ENCODE measurements at regions not wholly inside any gene's neighbourhood (a gene's known extent, or its start where the extent isn't known, plus 50 kb on each side); places are given as distances from the start of the nearest gene placed in this dataset.

DNA sequence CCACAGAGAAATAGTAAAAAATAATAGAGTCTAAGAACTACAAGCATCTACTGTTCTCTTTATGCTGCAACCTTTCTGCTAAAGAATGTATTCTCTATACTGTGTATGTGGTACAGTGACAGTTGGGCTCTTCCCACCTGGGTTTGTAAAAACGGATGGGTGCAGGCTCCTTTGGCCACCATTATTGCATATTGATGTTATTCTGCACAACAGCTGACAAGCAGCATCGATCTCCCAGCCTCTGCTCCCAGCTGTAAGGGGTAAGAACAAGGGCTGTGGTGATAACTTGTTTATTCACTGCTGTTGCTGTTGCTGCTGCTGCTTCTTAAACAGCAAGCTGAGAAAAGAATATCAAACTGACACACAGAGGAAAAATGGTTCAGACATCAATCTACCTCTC is 56.1 kb downstream of the KCNRG start:
- DNase-seq (ENCODE audit: low spot score), result no peak

DNA sequence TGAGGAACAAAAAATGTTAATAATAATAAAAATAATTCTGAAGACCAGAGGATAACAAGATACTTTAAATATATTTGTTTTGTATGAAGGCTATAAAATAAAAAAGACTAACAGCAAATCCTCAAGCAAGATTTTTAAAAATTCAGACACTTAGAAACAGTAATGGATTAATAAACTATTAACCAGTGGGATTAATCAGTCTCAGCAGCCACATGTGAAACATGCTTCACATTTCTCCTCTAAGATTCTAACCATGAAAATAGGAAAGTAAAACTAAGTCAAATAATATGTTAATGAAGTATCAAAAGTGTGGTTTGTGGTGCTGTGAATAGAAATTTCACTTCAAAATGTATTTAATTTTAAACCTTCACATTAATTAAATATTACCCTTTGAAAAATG is 57.4 kb downstream of the KCNRG start:
- DNase-seq (ENCODE audit: low spot score), result no peak

DNA sequence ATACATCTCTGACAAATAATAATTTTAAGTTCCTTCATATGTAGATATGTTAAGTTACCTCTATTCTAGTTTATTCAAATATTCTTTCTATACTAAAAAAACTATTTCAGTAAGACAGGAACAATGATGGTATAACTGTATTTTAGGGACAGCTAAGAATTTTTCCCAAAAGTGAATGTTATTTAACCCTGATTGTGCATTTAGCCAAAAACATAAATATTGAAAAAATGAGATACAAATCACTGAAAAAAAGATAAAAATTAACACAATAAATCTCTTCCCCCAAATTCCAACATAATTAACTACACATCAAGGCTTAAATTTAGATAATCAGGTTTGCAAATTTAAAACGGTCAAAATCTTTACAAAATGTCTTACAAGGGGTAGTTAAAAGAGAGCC is 58.1 kb downstream of the KCNRG start:
- DNase-seq (ENCODE audit: low spot score), result no peak

DNA sequence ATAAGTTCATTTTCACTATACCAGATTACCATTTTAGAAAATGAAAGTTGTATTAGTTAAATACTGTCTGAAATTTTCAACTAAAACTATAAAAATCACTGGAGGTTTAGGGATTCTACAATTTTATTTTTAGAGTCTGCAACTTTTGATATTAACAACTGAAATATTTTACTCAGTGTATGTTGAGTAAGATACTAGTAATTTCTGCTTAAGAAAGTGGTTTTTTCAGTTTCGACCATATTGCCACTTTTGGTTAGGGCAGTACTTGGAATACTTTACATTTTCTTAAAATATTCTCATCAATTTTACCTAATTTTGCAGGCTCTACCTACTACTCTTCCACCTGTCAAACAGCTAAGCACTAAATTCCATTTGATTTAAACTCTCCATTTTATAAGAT is 59.6 kb downstream of the KCNRG start:
- no peak for DNase-seq (ENCODE audit: low spot score)

DNA sequence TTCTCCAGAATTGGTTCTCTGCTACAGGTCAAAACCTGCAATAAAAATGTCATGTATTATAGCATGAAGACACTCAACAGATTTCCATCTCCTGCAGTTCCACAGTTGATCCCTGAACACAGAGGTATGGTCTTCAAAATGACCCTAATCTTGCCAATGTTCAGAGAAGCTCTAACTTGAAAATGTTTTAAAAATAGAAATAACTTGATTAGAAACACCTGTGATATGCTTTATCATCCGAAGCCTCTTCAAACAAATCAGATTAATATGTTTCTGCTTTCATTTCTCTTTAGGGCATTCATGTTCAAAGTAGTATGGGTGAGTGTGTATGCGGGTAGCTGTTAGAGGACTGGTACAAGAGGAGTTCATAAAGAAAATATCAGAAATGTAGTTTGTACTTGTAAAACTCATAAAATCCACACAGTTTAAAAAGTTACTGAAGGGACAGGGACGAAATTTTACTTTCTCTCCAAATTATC is 60.4 kb downstream of the KCNRG start:
- DNase-seq (ENCODE audit: low spot score), result no peak

DNA sequence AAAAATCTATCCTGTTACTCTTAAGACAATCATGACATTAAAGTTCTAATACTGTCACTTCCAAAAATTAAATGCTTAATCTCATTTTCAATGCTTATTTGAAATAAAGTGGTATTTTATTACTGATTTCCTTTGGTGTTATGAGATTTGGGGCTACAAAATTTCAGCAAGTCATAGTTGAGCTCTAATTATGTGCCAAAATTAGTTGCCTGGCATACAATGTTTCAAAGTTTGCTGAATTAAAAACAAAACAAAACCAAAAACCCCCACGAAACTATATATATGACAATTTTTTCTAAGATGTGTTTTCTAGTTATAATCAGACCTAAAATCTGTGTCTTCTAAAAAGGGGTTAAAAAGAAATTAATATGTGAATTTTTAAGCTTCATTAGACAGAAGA is 62.2 kb downstream of the KCNRG start:
- DNase-seq (ENCODE audit: low spot score), result no peak

DNA sequence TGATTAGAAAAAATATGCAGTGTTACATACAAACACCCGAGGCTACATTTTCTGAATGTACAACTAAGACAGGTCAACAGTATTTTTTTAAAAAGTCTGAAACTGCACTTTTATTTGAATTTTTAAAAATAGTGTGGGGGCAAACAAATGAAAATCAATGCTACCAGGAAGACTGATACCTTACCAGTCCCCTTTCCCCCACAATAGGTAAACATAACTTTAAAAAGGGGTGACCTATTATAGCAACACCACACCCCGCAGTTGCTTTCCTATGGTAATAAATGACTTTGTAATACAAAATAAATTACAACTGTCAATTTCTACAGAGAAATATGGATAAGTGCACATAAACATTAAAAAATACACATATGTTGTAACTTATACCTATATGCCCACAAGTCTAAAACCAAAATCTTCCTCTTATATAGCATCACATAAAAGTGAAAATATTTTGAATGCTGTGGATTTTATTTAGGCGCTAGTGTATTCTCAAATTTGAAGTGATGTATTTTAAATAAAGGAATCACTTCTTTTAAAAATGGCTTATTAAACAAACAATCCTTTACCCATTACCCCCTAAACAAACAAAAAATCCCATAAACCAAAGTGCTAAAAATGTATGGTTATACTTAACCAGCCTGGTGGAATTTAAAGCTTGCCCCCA is 63.1 kb downstream of the KCNRG start:
- no peak for DNase-seq (ENCODE audit: low spot score)

DNA sequence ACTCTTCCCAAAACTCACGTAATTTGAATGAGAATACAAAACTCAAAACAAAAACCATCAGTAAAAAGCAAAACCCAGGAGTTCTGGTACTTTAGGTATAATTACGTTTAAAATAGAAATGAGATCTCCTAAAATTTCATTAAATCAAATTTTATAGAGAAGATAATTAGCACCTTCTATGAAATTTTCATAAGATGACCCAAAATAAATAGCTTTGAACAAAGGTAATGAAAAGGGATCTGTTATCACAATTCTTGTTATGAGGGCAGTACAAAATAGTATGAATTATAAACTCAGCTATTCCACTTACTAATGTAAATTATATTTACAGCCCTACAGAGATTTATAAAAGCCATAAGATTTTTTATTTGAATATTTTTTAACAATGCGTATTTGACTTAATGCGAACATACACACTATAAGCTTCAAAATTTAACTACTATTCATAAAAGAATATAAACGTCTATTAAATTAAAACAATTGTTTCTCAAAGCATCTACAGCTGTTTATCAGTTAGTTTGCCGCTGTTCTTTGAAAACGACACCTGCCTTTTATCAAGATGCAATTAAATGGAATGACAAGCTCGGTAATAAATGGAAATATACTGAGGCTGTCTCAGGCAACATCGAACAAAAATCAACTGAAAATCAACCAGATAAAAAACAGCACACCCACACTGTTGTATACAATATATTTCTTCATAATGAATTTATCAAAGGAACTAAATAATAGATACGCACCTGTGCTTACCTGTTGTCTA is 63.8 kb downstream of the KCNRG start:
- DNase-seq (ENCODE audit: low spot score), result no peak

DNA sequence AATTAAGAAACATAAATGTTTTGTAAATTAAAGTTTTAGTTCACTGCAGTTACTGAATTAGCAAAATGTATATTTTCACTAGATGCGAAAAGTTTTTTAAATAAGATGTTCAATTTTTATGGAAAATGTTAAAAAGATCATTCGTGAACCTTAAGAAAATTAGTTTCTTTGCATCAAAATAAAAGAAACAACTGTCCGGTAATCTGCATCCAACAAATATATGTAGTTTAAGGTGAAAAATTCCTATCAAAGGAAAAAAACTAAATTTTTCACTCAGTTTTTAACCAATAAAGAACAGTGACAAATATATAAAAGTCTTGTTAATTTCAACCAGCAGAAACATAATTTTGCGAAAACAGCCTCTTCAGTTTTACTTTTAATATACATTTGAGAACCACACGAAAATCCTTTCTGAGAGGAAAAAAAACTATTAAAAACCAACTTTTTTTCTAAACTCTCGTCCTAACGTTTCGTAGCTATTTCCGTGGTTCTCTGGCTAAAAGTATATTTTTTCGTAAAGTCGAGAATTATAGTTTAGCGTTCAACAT is 64.5 kb downstream of the KCNRG start:
- no peak for DNase-seq (ENCODE audit: low spot score)

DNA sequence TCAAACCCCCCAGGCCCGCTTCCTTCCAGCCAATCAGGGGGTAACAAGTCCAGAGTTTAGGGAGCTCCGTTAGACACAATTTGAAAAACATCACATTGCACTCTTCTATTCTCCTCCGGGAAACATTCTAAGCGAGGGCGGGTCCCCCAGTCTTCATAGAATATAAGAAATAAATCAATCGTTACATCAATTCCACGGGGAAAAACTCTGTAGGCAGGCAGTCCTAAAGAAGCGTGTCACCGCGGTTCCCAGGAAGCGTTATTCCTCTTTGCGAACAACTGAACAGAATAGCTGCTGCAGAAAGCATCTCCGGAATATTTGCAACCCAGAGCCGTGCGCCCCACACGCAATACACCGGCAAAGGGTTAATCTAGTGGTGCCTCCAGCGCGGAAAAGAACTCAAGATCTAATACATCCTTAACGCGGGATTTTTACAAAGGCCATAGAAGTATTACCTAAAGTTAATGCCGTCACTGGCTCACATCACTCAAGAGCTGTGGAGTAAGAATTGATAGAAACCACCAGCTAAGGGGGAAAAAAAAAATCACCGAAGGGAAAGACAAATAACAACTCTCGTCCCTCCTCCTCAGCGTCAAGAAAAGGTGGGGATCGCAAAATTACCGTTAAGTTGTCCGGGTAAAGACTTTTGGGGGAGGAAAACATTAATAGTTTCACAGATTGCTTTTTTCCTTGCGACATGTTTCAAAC is 65.1 kb downstream of the KCNRG start:
- peak; percentile 64 for DNase-seq (ENCODE audit: low spot score)

DNA sequence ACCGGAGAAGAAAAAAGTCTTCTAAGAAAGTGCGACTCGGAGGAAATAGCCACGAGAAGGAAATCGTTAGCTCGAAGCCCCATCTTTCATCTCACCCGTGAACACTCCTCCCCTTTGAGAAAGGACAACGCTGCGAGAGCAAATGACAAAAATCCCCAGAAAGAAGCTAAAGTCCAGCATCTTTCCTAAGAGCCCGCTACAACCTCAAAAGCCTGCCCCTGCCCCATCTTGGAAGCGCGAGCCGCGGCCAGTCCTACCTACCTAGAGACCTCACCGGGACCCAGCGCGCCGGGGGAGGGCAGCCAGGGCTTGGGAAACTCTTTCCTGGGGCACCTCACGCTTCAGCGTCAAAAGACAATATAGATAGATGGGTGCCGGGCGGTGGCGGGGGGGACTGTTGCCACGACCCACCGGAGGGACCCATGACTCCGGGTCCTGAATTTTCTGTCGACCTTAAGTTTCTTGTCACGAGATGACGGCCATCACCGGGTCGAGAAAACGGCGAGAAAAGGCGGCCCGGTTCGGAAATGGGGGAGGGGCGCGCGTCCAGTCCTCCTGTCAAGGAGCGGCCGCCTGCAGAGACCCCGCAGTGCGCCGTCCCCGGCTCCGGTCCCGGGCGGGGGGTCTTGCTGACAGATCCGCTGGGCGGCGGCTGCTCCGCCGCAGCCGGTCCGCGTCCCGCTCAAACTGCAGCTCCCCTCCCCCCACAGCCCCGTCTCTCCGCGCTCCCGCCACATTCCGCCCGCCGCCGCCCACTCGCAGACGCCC is 65.9 kb downstream of the KCNRG start:
- DNase-seq (ENCODE audit: low spot score), result peak; percentile 59

DNA sequence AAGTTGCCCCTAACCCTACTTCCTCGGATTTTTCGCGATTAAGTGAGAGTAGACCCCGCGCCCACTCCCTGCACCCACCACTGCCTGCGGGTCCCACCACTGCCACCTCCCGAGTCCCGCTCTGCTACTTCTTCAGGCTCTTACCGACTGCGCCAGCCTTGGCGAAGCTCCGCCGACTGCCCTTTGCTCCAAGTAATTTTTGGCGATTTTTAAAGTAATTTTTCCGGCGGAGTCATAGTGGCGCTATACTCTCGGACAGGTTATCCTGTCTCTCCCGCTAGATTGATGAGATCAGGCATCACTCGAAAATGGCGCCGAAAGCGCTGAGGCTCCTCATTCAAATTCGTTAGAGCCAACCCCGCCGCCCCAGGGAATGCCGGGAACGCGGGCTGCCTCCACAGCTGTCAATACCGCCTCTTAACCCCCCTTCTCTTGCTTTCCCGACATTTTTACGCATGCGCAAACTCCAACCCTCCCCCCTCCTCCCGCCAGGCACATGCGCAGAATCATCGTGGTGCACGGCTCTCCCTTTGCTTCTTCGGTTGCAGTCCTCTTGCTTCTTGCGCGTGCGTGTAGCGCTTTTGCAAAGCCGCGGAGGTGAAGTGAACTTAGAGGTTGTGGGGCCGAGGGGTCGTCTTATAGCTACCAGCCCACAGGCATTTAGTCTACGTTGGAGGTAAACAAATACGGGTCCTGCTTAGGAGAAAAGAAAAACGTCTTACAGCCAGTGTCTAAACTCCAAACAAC is 66.6 kb downstream of the KCNRG start:
- peak; percentile 99 for DNase-seq (ENCODE audit: low spot score)

DNA sequence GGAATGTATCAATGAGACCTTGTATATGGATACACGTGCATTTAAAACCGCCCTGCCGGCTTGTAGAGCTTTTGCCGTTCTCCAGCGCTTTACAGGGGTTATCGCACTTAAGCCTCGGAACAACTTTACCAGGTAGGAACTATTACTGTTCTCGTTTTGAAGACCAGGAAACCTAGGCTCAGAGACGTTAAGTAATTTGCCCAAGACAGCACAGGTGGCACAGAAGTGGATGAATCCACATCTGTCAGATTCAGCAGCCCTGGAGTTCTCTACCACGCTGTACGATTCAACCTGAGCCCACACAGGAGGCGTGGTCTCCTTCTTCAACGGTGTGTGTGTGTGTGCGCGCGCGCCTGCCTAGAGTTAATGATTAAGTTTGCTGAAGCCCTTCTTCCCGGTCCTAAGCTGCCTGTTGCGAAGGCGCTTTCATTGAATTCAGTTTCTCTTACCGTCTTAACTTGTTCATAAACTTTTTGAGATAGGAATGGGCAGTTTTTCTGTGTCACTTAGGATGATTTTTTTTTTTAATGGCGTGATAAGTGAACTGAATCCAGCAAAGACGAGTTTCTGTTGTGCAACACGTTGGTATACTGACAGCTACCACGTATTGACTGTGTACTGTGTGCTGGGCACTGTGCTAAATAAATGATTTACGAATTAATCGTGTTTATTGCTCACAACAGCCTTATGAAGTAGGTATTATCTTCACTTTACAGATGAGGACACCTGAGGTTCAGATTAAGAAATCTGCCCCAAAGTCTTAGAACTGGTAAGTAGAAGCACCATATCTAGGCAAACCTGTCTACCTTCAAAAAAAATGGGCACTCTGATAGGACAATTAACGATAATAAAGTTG is 67.4 kb downstream of the KCNRG start:
- peak; percentile 96 for DNase-seq (ENCODE audit: low spot score)

DNA sequence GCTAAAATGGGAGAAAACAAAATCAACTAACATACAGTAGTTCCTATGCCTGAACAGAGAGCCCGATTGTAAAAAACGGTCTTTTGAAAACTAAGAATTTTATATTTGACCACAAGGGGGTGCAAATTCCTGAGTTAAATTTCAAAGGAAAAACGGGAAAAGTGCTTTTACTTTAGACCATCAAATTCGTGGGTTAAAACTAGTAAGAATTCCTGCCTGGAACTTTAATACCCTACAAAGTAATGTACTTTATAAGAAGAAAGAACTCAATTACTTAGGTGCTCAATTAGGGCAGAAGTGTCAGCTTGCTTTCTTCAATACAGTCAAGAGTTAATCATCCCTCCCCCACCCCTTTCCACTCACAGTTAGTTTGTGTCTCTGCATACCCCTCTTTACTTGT is 69.8 kb downstream of the KCNRG start:
- DNase-seq (ENCODE audit: low spot score), result peak; percentile 33

DNA sequence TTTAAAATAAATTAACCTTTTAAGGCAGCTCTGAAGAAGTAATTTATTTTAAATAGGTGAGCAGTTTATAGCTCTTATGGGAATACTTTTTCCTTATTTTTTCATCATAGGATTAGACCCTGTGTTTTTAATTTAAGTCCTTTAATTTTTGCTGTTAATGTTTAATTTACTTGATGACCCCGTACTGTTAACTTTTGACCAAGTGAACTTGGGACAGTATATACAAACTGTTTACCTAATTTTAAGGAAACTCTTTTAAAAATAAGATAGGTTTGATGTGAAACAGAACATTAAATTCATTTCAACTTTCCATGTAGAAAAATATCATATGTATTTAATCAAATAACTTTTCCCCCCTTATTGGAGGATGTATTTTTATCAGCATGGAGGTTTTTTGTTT is 74.4 kb downstream of the KCNRG start:
- no peak for DNase-seq (ENCODE audit: low spot score)

DNA sequence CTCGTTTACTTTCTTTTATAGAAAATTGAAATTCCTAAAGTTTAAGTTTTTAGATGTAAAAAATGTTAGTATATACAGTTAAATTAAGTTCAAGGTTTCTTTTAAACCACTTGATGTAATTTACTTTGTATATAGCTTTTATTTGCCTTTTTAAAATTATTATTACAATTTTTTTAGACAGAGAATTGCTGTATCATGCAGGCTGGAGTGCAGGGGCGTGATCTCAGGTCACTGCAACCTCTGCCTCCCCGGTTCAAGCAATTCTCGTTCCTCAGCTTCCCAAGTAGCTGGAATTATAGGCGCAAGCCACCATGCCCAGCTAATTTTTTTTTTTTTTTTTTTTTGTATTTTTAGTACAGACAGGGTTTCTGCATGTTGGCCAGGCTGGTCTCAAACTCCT is 75.0 kb downstream of the KCNRG start:
- DNase-seq (ENCODE audit: low spot score), result no peak

DNA sequence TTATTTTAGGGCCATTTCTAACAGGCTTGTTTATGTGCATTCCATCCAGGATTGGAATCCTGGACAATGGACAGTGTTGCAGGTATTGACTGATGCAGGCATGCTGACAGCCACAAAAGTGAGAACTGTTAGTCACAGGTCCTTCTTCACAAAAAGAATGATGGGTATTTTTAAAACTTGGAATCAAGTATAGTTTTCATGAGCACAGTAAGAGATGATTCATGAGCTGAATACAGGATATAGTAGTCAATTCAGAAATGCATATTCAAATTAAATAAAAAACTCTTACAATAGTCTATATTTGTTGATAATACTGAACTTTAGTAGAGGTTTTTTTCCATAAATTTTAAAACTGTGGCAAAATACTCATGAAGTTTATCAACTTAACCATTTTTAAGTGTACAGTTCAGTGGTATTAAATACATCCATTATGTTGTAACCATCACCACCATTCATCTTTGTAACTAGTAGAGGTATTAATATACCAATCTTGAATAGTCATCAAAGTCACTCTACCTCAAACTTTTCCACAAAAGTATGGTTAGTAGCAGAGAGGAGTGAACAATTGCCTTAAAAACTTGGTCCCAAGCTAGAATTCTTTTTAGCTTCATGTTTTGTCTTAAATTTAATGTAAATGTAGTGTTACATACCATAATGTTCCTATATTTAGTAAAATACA is 79.5 kb downstream of the KCNRG start:
- DNase-seq (ENCODE audit: low spot score), result no peak

DNA sequence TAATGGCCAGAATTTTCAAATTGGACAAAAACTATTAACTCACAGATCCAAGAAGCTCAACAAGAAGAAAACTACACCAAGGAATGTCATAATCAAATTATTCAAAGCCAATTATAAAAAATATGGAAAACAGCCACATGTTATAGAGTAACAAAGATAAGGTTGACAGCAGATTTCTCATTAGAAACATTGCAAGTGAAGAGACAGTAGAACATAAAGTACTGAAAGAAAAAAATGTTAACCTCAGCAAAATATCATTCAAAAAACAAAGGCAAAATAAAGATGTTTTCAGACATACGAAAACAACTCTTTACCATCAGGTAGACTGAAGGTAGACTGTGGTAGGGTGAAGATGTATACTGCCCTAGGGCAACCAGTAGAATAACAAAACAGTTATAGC is 83.4 kb downstream of the KCNRG start:
- peak; percentile 42 for DNase-seq (ENCODE audit: low spot score)

DNA sequence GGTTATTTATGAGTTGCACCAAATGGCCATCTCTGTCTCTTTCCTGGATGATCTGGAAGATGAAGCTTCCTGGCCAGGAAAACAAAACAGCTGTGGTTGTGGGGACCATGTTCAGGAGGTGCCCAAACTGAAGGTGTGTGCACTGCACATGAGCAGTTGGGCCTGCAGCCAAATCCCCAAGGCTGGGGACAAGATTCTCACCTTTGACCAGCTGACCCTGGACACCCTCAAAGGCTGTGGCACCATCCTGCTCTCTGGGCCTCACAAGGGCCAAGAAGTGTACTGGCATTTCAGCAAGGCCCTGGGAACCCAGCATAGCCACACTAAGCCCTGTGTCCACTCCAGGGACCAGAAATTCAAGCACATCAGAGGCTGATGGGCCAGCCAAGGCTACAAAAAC is 84.2 kb downstream of the KCNRG start:
- DNase-seq (ENCODE audit: low spot score), result no peak

DNA sequence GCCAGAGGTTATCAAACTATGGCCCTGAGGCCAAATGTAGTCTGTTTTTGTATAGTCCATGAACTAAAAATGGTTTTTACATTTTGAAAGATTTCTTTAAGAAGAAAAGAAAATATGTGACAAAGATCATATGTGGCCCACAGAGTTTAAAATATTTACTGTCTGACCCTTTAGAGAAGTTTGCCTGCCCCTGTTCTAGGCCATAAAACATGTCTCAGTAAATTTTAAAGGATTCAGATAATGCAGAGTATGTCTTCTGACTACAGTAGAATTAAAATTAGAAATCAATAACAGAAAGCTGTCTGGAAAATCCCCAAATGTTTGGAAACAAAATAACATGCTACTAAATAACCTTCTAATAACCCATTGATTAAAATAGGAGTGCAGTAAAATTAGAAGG is 86.3 kb downstream of the KCNRG start:
- DNase-seq (ENCODE audit: low spot score), result no peak
